ENCODE measurements at regions not wholly inside any gene's neighbourhood (a gene's known extent, or its start where the extent isn't known, plus 50 kb on each side); places are given as distances from the start of the nearest gene placed in this dataset.
"Not testable (repeated sequence)": the region's sequence is repeated elsewhere in the genome, so short reads cannot be mapped to it uniquely, and the experiment has no call there.

GRCh38 chr2:111423184-111423583 lies 302.5 kb downstream of the BCL2L11 start:
- H3K4me3 ChIP-seq (ENCODE audit: control insufficient read depth, low read depth, low read length) = not testable (repeated sequence)

GRCh38 chr2:111424176-111424575 lies 303.5 kb downstream of the BCL2L11 start:
- DNase-seq (ENCODE audit: low read depth); H3K4me3 ChIP-seq (ENCODE audit: control insufficient read depth, low read depth, low read length): not testable (repeated sequence)

More at GRCh38 chr2:111423184-111423583, 302.5 kb downstream of the BCL2L11 start:
- DNase-seq (ENCODE audit: low read depth) = not testable (repeated sequence)

GRCh38 chr2:111424851-111425309 lies 304.2 kb downstream of the BCL2L11 start:
- H3K4me3 ChIP-seq (ENCODE audit: control insufficient read depth, low read depth, low read length); DNase-seq (ENCODE audit: low read depth): not testable (repeated sequence)

GRCh38 chr2:111425789-111426201 lies 305.1 kb downstream of the BCL2L11 start:
- not testable (repeated sequence) for DNase-seq (ENCODE audit: low read depth); H3K4me3 ChIP-seq (ENCODE audit: control insufficient read depth, low read depth, low read length)

GRCh38 chr2:111427346-111427745 lies 306.6 kb downstream of the BCL2L11 start:
- DNase-seq (ENCODE audit: low read depth) = not testable (repeated sequence)

GRCh38 chr2:111428915-111429314 lies 308.2 kb downstream of the BCL2L11 start:
- not testable (repeated sequence) for H3K4me3 ChIP-seq (ENCODE audit: control insufficient read depth, low read depth, low read length); DNase-seq (ENCODE audit: low read depth)

More at GRCh38 chr2:111427346-111427745, 306.6 kb downstream of the BCL2L11 start:
- H3K4me3 ChIP-seq (ENCODE audit: control insufficient read depth, low read depth, low read length) = not testable (repeated sequence)

GRCh38 chr2:111429353-111429752 lies 308.6 kb downstream of the BCL2L11 start:
- H3K4me3 ChIP-seq (ENCODE audit: control insufficient read depth, low read depth, low read length); DNase-seq (ENCODE audit: low read depth): not testable (repeated sequence)

GRCh38 chr2:111430817-111431661 lies 310.3 kb downstream of the BCL2L11 start:
- DNase-seq (ENCODE audit: low read depth); H3K4me3 ChIP-seq (ENCODE audit: control insufficient read depth, low read depth, low read length): not testable (repeated sequence)

- not testable (repeated sequence) for H3K4me3 ChIP-seq (ENCODE audit: control insufficient read depth, low read depth, low read length); DNase-seq (ENCODE audit: low read depth)
These were observed 311.7 kb downstream of the BCL2L11 start for GRCh38 chr2:111432423-111432822.

- not testable (repeated sequence) for H3K4me3 ChIP-seq (ENCODE audit: control insufficient read depth, low read depth, low read length); DNase-seq (ENCODE audit: low read depth)
These were observed 312.3 kb downstream of the BCL2L11 start for GRCh38 chr2:111432916-111433499.

GRCh38 chr2:111433892-111434607 lies 313.3 kb downstream of the BCL2L11 start:
- not testable (repeated sequence) for H3K4me3 ChIP-seq (ENCODE audit: control insufficient read depth, low read depth, low read length)
- DNase-seq (ENCODE audit: low read depth) = peak; percentile 51

GRCh38 chr2:111434608-111434939 lies 313.9 kb downstream of the BCL2L11 start:
- not testable (repeated sequence) for DNase-seq (ENCODE audit: low read depth); H3K4me3 ChIP-seq (ENCODE audit: control insufficient read depth, low read depth, low read length)

GRCh38 chr2:111435553-111436310 lies 315.0 kb downstream of the BCL2L11 start:
- DNase-seq (ENCODE audit: low read depth); H3K4me3 ChIP-seq (ENCODE audit: control insufficient read depth, low read depth, low read length): not testable (repeated sequence)

GRCh38 chr2:111436411-111436810 lies 315.7 kb downstream of the BCL2L11 start:
- not testable (repeated sequence) for H3K4me3 ChIP-seq (ENCODE audit: control insufficient read depth, low read depth, low read length); DNase-seq (ENCODE audit: low read depth)

- not testable (repeated sequence) for DNase-seq (ENCODE audit: low read depth); H3K4me3 ChIP-seq (ENCODE audit: control insufficient read depth, low read depth, low read length)
These were observed 316.7 kb downstream of the BCL2L11 start for GRCh38 chr2:111437288-111437990.

- not testable (repeated sequence) for DNase-seq (ENCODE audit: low read depth); H3K4me3 ChIP-seq (ENCODE audit: control insufficient read depth, low read depth, low read length)
These were observed 317.4 kb downstream of the BCL2L11 start for GRCh38 chr2:111438161-111438560.

- DNase-seq (ENCODE audit: low read depth); H3K4me3 ChIP-seq (ENCODE audit: control insufficient read depth, low read depth, low read length): not testable (repeated sequence)
These were observed 318.5 kb downstream of the BCL2L11 start for GRCh38 chr2:111439237-111439636.

GRCh38 chr2:111441614-111442013 lies 320.9 kb downstream of the BCL2L11 start:
- H3K4me3 ChIP-seq (ENCODE audit: control insufficient read depth, low read depth, low read length); DNase-seq (ENCODE audit: low read depth): not testable (repeated sequence)

Data from fibroblast of mammary gland (primary cell).